HPDE6-E6E7 (cell line): ENCODE measurements at regions not wholly inside any gene's neighbourhood (a gene's known extent, or its start where the extent isn't known, plus 50 kb on each side); places are given as distances from the start of the nearest gene placed in this dataset.

Source experiments
- DNase-seq: peaks from one replicate; pipeline ENCODE4 v3.0.0; 2011; ENCODE audit warnings: missing footprints; ENCODE audit errors: extremely low spot score

DNA sequence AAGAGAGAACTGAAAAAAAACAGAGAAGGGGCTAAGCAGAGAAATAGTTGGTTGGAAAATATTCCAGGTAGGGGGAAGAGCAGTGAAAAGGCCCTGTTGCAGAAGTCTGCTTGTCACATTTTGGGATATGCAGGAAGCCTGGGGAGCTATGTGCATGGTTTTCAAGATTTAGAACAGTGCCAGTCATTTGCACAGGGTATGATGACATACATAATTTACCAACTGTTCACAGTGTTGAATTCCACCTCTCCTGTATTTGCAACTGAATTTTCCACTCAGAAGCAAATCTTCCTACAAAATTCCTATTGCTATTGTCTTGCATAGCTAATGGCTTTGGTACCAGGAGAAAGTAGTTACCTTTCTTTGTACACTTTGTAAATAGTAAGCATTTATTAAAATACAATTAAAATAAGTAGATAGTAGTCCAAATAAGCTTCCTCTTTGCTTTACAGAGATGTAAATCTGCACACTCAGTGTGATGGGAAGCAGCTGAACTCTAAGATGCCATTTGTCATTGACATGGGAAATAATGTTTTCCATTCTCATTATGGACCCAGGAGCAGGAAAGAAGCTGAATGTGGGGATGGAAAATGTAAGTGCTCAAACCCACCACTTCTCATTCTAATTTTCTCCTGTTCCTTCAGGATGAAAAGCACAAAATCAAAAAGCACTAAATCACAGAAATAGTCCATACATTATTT, 177.4 kb downstream of the BTG1 start:
- no peak for DNase-seq

DNA sequence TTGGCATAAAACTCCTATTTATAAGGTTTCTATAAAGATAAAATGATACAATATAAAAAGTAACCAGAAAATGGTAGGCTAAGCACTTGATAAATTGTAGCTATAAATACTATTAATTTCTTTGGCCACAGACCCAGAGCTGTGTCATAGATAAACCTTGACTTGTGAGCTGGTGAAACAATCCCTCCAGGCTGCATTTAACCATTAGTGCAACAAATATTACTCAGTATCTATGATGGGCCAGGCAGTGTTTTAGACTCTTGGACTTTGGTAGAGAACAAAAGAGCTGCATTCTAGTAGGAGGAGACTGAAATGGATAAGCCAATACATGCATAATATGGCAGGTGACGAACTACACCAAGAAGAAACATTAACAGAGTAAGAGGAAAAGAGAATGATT, 178.1 kb downstream of the BTG1 start:
- no peak for DNase-seq

DNA sequence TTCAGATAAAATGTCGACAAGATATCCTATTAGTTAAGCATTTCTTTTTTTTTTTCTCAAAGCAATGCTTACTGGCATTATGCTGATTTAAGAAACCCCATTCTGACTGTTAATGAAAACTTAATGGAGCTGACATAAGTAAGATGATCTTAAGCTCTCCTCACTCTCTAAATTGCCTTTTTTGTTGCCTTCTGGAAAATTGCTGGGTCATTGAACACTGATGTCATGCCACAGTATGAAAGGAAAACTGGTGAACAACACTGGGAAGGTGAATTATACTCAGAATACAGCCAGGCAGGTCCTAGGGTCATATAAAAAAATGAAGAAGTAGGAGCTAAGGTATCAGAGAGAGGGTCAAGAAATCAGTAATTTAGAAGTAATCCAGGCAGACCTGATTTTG, 179.9 kb downstream of the BTG1 start:
- DNase-seq = no peak

DNA sequence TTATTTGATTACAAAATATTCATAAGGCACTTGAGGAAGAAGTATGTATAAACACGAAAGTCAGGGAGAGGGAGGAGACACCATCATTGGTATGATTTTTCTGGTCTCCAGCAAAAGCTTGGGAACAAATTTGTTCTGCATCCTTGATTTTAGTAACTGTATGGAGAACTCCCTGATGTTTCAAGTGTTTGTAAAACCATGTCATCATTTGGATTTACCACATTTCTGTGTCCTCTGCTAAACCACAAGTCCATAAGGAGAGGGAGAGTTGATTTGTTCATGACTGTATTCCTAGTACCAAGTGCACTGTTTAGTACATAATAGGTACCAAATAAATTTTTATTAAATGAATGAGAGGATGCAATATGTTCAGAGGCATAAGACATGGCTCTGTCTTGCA, 181.1 kb downstream of the BTG1 start:
- no peak for DNase-seq

DNA sequence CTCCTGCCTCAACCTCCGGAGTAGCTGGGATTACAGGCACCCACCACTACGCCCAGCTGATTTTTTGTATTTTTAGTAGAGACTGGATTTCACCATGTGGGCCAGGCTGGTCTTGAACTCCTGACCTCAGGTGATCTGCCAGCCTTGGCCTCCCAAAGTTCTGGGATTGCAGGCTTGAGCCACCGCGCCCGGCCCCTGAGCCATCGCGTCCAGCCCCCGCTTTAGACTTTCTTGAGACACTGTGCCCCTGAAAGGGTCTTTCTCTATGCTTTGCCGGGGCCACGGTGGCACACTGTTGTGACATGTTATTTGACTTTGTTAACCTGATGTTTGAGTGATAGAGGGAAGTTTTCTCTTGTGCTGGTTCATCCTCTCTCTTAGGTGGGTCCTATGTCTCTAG, 186.4 kb downstream of the BTG1 start:
- DNase-seq = no peak

DNA sequence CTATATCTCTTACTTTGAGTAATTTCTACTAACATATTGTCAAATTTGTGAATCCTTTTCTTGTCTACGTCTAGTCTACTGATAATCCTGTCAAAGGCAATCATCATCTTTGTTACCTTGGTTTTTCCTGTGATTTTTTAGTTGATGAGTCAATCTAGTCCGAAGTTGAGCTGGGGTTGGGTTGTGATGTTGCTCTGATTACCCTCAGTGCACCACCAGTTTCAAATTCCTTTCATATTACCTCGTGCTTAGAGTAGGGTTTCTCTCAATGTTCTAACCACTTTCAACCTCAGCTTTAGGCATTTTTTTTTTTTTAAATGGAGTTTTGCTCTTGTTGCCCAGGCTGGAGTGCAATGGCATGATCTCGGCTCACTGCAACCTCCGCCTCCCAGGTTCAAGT, 186.8 kb downstream of the BTG1 start:
- no peak for DNase-seq

DNA sequence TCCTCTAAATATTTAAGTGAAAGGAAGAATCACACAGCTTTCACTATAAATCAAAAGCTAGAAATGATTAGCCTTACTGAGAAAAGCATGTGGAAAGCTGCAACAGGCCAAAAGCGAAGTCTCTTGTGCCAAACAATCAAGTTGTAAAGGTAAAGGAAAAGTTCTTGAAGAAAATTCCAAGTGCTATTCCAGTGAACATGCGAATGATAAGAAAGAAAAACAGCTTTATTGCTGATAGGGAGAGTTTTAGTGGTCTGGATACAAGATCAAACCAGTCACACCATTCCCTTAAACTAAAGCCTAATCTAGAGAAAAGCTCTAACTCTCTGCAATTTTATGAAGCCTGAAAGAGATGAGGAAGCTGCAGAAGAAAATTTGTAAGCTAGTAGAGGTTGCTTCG, 190.9 kb downstream of the BTG1 start:
- DNase-seq = no peak

DNA sequence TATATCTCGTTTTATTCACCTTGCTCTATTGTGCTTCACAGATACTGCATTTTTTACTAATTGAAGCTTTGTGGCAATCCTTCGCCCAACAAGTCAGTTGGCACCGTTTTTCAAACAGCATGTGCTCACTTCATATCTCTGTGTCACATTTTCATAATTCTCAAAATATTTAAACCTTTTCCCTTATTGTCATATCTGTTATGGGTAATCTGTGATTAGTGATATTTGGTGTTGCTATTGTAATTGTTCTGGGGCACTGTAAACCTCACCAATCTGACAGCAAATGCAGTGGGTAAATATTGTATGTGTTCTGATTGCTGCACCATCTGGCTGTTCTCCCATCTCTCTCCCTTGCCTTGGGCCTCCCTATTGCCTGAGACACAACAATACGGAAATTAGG, 191.3 kb downstream of the BTG1 start:
- DNase-seq = no peak

DNA sequence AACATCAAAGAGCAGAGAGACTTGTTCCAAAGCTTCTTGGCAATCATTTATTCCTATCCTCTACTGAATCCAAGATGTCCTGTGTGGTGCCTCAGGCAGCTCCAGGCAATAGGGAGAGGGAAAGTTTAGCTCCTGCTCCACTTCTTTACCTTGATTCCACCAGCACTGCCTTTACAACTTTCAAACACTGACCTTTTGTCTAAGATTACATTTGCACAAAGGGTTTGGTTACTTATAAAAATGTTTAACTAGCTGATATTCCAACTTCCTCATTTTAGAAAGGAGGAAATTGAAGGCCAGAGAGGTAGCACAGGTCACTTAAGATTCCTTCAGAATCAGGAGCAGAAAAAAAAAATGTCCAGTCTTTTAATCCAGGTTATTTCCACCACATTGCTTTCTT, 192.7 kb downstream of the BTG1 start:
- no peak for DNase-seq

DNA sequence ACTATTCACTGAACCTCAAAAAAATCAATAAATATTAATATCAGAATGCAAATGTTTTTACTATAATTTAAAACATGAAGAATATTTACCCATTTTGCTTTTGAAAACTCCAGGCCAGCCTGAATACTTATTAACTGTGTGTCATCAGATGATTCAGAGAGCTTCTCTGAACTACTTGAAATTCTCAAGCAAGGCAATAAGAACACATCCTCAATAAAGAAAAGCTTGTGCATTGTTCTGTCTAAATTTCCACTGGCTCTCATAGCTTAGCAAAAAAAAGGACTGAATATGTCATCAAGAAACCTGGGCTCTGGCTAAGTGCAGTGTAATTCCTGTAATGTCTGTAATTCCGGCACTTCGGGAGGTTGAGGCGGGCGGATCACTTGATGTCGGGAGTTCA, 194.1 kb downstream of the BTG1 start:
- DNase-seq = no peak

DNA sequence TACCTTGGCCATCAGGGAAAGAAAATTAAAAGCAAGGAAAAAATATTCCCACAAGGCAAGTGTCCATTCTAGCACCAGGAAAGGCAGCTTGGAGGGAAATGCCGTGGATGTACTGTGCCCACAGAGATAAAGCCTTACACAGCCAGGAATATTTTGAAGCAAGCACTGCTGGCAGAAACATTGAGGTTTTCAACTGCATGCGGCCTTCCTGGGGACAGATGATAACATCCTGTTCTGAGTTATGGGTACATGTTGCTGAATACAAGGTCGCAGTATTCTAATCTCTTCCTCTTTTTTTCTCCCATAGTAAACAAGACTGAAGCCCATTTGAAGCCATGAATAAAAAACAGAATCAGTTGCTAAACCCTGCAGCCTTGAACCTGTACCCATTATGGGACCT, 197.1 kb downstream of the BTG1 start:
- no peak for DNase-seq

DNA sequence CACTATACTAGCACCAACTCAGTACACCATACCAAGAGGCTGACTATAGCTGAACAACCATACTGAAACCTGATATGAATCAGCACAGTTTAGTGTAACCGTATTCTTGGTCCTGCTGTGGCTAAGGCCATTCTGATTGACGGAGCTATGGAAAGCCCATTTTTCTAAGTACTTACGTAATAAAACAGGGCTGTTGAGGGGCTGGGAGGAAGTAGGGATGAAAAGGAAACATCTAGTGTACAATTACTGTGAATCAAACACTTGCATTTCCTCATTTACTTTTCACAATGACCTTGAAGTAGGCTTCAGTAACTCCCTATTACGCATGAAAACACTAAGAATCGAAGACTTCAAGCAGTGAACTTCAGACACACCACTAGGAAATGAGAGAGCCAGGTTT, 198.2 kb downstream of the BTG1 start:
- DNase-seq = no peak

DNA sequence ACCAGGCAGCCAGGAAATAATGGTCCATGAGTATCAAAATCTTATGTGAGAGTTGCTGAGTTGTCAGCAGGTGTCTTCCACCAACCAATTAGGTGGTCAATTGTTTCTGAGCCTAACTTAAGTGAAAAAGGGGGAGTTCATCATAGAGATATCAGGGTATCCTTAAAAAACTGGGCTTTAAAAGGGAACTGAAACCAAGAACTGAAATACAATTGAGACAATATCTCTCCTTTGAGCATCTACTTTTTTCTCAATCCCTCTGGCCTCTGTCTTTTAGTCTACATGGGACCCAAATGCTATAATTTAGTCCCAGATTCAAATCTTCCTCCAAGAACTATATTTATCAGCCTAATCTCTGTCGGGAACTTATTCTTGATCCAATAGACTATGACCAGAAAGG, 201.0 kb downstream of the BTG1 start:
- DNase-seq = no peak

DNA sequence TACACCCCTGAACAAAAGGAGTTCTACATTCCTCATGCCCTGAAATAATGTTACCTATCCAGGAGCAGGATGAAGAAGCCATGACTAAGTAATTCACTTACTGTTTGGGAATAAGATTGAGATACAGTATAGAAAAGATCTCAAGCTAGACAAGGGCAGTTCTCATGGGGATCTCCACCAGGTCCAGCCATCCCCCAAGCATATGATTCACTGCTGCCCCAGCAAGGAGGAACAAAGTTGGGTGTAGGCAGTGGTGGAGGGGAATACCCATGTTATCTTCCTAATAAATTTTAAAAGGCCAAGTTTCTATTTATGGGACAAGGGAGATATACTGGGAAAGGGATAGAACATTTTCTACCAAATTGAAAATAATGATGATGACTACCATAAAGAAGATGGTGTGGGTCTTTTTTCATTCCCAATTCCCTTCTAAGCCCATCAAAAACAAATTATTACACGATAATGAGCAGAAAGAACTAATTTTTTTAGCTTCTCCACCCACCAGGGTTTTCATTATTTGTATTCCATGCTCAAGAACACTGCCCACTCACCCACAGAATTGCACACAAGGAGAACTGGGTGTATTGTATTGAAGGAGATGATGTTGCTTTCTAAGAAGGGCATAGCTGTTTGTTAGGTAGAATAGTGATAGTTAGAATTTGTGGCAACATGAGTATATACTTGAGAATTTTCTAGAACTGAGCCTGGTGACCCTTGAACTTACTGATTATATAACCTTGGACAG, 204.6 kb downstream of the BTG1 start:
- DNase-seq = no peak

DNA sequence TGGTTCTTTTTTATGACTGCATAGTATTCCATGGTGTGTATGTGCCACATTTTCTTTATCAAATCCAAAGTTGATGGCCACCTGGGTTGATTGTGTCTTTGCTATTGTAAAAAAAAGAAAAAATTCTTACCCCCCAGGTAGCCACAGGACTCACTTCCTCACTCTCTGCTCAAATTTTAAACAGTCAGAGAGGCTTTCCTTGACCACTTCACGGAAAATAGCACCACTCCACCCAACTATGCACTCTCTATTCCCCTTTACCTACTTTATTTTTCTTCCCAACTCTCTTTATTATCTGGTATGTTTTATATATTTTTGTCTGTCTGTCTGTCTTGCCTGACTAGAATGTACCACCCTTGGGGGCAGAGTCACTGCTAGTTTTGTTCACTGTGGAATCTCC, 205.3 kb downstream of the BTG1 start:
- no peak for DNase-seq

DNA sequence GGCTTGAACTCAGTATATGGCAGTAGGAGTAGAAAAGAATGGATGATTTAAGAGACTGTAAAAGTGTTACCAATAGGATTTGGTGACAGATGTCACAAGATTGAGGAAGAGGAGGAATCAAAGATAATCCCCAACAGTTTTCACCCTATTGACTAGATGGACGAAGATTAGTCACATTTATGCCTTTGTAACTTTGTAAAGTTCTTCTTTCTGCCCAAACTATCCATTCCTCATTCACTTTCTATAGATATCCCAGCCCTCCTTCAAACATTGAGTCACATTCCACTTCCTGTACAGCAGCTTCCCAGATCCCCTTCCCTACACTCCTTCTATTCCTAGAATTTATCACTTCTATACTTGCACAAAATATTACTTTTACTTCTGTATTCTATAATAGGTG, 207.9 kb downstream of the BTG1 start:
- no peak for DNase-seq

DNA sequence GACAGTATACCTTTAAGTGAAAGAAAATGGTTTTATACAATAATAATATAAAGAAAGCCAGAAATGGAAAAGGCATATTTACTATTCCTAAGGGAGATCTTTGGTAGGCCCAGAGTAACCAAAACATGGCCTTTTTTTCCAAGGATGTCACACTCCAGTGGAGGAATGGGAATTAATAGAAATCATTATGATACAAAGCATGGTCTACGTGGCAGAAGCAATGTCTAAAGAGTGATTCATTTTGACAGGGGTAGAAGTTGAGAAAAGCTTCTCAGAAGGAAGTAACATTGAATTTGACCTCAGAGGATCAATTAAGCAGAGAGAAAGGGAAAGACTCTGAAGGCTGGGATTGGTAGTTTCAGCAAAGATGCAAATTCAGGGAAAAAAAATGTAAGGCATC, 208.6 kb downstream of the BTG1 start:
- no peak for DNase-seq

DNA sequence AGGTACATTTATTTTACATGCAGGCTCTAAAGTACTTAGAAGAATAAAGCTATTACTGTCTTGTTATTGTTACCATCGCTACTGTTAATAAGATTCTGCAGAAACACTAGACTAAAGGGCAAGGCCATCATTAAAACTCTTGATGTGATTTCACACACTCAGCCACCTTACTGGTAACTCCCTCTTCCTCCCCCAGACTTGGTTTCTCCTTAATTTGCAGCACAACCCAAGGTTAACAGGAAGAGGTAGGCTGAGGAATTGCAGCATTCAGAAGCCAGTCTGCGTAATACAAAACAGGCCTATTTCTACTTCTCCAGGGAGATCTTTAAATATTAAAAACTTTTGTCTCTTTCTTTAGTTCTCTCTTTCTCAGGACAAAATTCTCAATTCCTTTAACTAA, 210.3 kb downstream of the BTG1 start:
- no peak for DNase-seq

DNA sequence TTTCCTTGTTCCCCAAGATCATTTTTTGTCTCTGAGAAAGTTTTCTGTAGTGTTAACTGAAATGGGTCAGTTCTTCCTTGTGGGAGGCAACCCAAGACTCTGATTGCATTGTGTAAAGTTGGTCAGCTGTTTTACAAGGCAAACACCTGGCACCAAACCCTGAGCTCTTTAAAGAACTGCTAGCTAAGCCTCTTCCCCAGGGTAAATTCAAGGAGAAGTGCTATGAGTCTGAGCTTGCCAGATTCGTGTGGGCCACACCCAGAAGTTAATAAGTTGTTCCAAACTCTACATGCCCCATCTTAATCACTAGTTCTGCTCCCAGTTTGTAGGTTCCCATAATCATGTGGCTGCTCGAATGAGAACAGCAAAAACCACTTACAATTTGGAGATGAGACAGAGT, 214.5 kb downstream of the BTG1 start:
- peak; percentile 5 for DNase-seq

DNA sequence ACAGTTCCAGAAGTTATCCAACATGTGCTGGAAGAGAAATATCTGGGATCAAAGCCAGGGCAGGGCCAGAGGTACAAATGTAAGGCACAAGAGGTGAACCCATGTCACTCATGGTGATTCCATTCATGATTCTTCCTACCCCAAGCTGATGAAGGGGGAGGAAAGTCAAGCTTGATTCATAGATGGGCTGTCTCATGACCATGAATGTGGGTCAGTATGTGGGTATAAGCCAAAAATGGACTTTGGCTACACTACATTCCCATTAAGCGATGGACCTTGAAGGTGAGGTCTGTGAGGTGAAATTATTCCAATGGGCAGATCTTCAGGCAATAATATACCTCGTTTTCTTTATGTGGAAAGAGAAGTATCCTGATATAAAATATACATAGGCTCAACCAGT, 217.1 kb downstream of the BTG1 start:
- no peak for DNase-seq

DNA sequence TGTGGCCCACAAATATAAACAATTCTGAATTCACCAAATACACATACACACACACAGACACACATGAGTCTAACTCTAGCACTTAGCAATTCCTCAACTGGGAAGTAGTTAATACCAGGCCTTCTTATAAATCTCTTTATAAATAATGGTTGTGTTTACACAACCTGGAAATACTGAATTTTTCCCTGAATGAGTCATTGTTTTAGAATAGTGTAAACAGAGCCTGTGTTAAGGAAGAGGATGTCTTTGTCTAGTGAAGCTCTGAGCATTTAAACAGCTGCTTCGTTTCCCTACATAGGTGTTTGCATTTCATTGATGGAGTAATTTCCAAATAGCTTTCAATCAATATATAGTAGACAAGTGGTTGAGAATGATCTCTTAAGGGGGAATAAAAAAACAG, 218.8 kb downstream of the BTG1 start:
- peak; percentile 27 for DNase-seq

DNA sequence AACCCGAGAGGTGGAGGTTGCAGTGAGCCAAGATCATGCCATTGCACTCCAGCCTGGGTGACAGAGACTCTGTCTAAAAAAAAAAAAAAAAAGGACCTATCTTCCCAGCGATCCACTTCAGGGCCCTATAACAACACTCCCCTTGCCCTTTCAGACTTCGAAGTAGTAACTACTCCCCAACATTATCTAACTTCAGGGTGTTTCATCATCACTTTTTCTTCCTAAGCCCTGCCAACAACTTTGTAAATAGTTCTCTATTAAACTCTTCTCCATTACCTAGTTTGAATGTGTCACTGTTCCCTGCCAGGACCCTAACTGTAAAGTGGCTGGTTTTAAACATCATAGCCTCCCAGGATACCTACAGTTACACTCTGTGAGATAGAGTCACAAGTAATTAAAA, 220.8 kb downstream of the BTG1 start:
- no peak for DNase-seq

DNA sequence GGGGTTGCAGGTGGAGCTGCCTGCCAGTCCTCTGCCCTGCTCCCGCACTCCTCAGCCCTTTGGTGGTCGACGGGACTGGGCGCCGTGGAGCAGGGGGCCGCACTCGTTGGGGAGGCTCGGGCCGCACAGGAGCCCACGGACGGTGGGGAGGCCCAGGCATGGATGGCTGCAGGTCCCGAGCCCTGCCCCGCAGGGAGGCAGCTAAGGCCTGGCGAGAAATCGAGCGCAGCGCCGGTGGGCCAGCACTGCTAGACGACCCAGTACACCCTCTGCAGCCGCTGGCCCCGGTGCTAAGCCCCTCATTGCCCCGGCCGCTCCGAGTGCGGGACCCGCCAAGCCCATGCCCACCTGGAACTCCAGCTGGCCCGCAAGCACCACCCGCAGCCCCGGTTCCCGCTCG, 221.8 kb downstream of the BTG1 start:
- no peak for DNase-seq

DNA sequence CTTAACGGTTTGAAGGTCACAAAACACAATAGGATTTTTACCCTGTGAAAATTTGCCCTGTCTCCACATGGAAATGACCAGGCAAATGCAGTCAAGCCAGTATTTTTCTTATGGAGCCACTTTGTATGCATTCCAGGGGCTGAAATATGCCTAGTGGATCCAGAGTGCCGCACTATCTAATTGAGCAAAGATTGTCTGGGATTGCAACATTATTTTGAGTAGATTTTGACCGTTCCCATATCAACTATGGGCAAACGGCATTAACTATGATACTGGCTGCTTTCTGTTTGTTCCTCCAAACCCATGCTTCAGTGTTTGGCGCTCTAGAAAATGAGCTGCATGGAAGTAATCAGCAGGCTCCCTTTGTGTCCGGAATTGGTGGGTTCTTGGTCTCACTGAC, 223.0 kb downstream of the BTG1 start:
- no peak for DNase-seq
